H1 (cell line): ENCODE measurements at regions not wholly inside any gene's neighbourhood (a gene's known extent, or its start where the extent isn't known, plus 50 kb on each side); places are given as distances from the start of the nearest gene placed in this dataset.

Experiments
- CHD1 ChIP-seq: IDR thresholded peaks from 2 replicates; pipeline ENCODE4 v1.6.1; 2012; ENCODE audit warnings: low read depth, low read length, improper control_type of control experiment
- EP300 ChIP-seq, 2 experiments: IDR thresholded peaks; 1 replicate in 1 of 2; 2 replicates in 1 of 2; pipeline ENCODE4 v1.6.1; 2011 to 2012; ENCODE audit warnings: low read depth in 2 of 2, low read length in 2 of 2, mild to moderate bottlenecking in 2 of 2, borderline replicate concordance in 1 of 2, inconsistent platforms in 1 of 2, moderate library complexity in 1 of 2
- POLR2AphosphoS5 ChIP-seq: IDR thresholded peaks from 2 replicates; pipeline ENCODE4 v1.6.1; 2011; ENCODE audit warnings: low read depth, low read length
- TF ChIP-seq, protein P1 (sequence below): IDR thresholded peaks from 2 replicates; pipeline ENCODE4 v1.6.1; 2012; ENCODE audit warnings: low read length, inconsistent platforms

DNA sequence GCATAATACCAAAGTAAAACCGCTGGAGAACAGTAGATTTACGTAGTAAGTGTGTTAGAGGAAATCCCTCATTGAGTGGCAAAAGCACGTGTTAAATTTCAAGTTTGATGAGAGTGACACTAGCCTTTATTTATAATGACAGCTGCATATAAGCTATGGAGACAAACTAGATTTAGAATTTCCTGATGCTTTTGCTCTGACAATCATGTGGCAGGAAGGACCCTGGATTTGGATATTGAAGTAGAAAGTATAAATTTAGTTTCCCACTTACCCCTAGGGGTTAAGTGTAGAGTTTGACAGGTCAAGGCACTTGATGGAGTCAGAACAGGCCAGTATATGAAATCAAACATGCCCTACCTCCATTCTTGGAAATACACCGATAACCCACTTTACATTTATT, 983.1 kb downstream of the FLRT2 start:
- TF ChIP-seq EP300 (IDR thresholded peaks at IDR 0.05; ENCODE audit: borderline replicate concordance in 1 of 2, low read depth in 2 of 2, low read length in 2 of 2) (no peak), POLR2AphosphoS5 (no peak), CHD1 (no peak)
- TF ChIP-seq, protein P1, sequence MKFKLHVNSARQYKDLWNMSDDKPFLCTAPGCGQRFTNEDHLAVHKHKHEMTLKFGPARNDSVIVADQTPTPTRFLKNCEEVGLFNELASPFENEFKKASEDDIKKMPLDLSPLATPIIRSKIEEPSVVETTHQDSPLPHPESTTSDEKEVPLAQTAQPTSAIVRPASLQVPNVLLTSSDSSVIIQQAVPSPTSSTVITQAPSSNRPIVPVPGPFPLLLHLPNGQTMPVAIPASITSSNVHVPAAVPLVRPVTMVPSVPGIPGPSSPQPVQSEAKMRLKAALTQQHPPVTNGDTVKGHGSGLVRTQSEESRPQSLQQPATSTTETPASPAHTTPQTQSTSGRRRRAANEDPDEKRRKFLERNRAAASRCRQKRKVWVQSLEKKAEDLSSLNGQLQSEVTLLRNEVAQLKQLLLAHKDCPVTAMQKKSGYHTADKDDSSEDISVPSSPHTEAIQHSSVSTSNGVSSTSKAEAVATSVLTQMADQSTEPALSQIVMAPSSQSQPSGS: no peak
